NCI-H187 treated with DMSO at 0.1 percent for 48 hours (cell line): ENCODE measurements at regions not wholly inside any gene's neighbourhood (a gene's known extent, or its start where the extent isn't known, plus 50 kb on each side); places are given as distances from the start of the nearest gene placed in this dataset.
"Not testable (repeated sequence)": the region's sequence is repeated elsewhere in the genome, so short reads cannot be mapped to it uniquely, and the experiment has no call there.

Experiments
- DNase-seq: peaks from one replicate; lab custom pipeline; 2025; lab: John Stamatoyannopoulos, UW

- no peak for DNase-seq
These were observed 58.1 kb downstream of the ATXN7L3B start for GRCh38 chr12:74595696-74596095.

- no peak for DNase-seq
These were observed 61.2 kb downstream of the ATXN7L3B start for GRCh38 chr12:74598819-74599218.

- DNase-seq = no peak
These were observed 62.3 kb downstream of the ATXN7L3B start for GRCh38 chr12:74599932-74600331.

GRCh38 chr12:74600817-74601216, 63.2 kb downstream of the ATXN7L3B start:
- DNase-seq = not testable (repeated sequence)

GRCh38 chr12:74602881-74603672, 65.4 kb downstream of the ATXN7L3B start:
- no peak for DNase-seq

- no peak for DNase-seq
These were observed 70.7 kb downstream of the ATXN7L3B start for GRCh38 chr12:74608231-74608775.

- no peak for DNase-seq
These were observed 73.1 kb downstream of the ATXN7L3B start for GRCh38 chr12:74610711-74611110.

GRCh38 chr12:74614426-74614825, 76.8 kb downstream of the ATXN7L3B start:
- no peak for DNase-seq

- DNase-seq = no peak
These were observed 81.4 kb downstream of the ATXN7L3B start for GRCh38 chr12:74619084-74619483.

- DNase-seq = no peak
These were observed 82.2 kb downstream of the ATXN7L3B start for GRCh38 chr12:74619884-74620283.

- no peak for DNase-seq
These were observed 83.3 kb downstream of the ATXN7L3B start for GRCh38 chr12:74620921-74621320.

- no peak for DNase-seq
These were observed 86.6 kb downstream of the ATXN7L3B start for GRCh38 chr12:74624201-74624600.

GRCh38 chr12:74626397-74626796, 88.8 kb downstream of the ATXN7L3B start:
- DNase-seq = no peak

GRCh38 chr12:74641262-74641661, 103.6 kb downstream of the ATXN7L3B start:
- no peak for DNase-seq

- DNase-seq = no peak
These were observed 104.1 kb downstream of the ATXN7L3B start for GRCh38 chr12:74641694-74642093.

- no peak for DNase-seq
These were observed 107.0 kb downstream of the ATXN7L3B start for GRCh38 chr12:74644681-74645080.

- peak; percentile 28 for DNase-seq
These were observed 109.2 kb downstream of the ATXN7L3B start for GRCh38 chr12:74646831-74647230.

GRCh38 chr12:74647256-74647655, 109.6 kb downstream of the ATXN7L3B start:
- DNase-seq = no peak

GRCh38 chr12:74656251-74656650, 118.6 kb downstream of the ATXN7L3B start:
- no peak for DNase-seq

- DNase-seq = no peak
These were observed 122.8 kb downstream of the ATXN7L3B start for GRCh38 chr12:74660442-74660841.

- no peak for DNase-seq
These were observed 126.3 kb downstream of the ATXN7L3B start for GRCh38 chr12:74663958-74664357.

GRCh38 chr12:74665690-74666089, 128.1 kb downstream of the ATXN7L3B start:
- no peak for DNase-seq

- DNase-seq = no peak
These were observed 133.8 kb downstream of the ATXN7L3B start for GRCh38 chr12:74671421-74671820.

- not testable (repeated sequence) for DNase-seq
These were observed 139.3 kb downstream of the ATXN7L3B start for GRCh38 chr12:74676955-74677354.
